ENCODE measurements at regions not wholly inside any gene's neighbourhood (a gene's known extent, or its start where the extent isn't known, plus 50 kb on each side); places are given as distances from the start of the nearest gene placed in this dataset.

GRCh38 chr13:97648881-97649224 lies 214.9 kb downstream of the RAP2A start:
- H3K9ac ChIP-seq (ENCODE audit: insufficient read depth, low read depth, low read length): no peak overlapping the region
- no peak overlapping the region for H3K4me2 ChIP-seq (ENCODE audit: low read depth, low read length)
- no peaks in the 10 kb centered on the region for H3K4me1 ChIP-seq (ENCODE audit: insufficient read depth, low read length)
- no peak for FAIRE-seq
- H4K20me1 ChIP-seq (ENCODE audit: insufficient read depth, low read length): no peaks in the 10 kb centered on the region
- H3K27me3 ChIP-seq (ENCODE audit: control insufficient read depth in 1 of 2, insufficient read depth in 2 of 2, low read length in 2 of 2): no peaks in the 10 kb centered on the region; a peak in 1 of 5 replicates
- no peaks in the 10 kb centered on the region for H3K9me3 ChIP-seq (ENCODE audit: low read length)
- intact Hi-C loops (cut with micrococcal nuclease; ENCODE audit: unreplicated experiment) (no loop called here), in situ Hi-C loops (cut with HindIII; ENCODE audit: extremely low pct_ligation_motif_present, low pct_unique_long_range_greater_than_20kb) (no loop called here)
- no peak for DNase-seq (ENCODE audit: low spot score)
- no peak overlapping the region for H3K27ac ChIP-seq (ENCODE audit: extremely low read length, insufficient read depth, low read length)
- H2AFZ ChIP-seq (ENCODE audit: low read length): no peak overlapping the region
- ATAC-seq: no peak
- POLR2A ChIA-PET: no interaction called here
- CTCF ChIA-PET (ENCODE audit: low intra/inter-chr PET ratio, low total read pairs): no interaction called here
- no peak overlapping the region for H3K4me3 ChIP-seq (replicated peaks in 1 of 3; ENCODE audit: insufficient read depth in 1 of 3, low read depth in 2 of 3, low read length in 3 of 3)
- TF ChIP-seq REPIN1 (CRISPR knock-in tag; IDR thresholded peaks at IDR 0.05; ENCODE audit: borderline replicate concordance, low read depth): no peak
- no peak for TF ChIP-seq TEAD3 (CRISPR knock-in tag; optimal IDR thresholded peaks at IDR 0.05; ENCODE audit: borderline replicate concordance)
- TF ChIP-seq HDAC6 (IDR thresholded peaks at IDR 0.05; ENCODE audit: low read depth, low read length): no peak
- no peak for TF ChIP-seq ZNF44 (CRISPR knock-in tag; IDR thresholded peaks at IDR 0.05)
- no peak for TF ChIP-seq SMARCE1 (IDR thresholded peaks at IDR 0.05; ENCODE audit: borderline replicate concordance)
- TF ChIP-seq, protein P1, sequence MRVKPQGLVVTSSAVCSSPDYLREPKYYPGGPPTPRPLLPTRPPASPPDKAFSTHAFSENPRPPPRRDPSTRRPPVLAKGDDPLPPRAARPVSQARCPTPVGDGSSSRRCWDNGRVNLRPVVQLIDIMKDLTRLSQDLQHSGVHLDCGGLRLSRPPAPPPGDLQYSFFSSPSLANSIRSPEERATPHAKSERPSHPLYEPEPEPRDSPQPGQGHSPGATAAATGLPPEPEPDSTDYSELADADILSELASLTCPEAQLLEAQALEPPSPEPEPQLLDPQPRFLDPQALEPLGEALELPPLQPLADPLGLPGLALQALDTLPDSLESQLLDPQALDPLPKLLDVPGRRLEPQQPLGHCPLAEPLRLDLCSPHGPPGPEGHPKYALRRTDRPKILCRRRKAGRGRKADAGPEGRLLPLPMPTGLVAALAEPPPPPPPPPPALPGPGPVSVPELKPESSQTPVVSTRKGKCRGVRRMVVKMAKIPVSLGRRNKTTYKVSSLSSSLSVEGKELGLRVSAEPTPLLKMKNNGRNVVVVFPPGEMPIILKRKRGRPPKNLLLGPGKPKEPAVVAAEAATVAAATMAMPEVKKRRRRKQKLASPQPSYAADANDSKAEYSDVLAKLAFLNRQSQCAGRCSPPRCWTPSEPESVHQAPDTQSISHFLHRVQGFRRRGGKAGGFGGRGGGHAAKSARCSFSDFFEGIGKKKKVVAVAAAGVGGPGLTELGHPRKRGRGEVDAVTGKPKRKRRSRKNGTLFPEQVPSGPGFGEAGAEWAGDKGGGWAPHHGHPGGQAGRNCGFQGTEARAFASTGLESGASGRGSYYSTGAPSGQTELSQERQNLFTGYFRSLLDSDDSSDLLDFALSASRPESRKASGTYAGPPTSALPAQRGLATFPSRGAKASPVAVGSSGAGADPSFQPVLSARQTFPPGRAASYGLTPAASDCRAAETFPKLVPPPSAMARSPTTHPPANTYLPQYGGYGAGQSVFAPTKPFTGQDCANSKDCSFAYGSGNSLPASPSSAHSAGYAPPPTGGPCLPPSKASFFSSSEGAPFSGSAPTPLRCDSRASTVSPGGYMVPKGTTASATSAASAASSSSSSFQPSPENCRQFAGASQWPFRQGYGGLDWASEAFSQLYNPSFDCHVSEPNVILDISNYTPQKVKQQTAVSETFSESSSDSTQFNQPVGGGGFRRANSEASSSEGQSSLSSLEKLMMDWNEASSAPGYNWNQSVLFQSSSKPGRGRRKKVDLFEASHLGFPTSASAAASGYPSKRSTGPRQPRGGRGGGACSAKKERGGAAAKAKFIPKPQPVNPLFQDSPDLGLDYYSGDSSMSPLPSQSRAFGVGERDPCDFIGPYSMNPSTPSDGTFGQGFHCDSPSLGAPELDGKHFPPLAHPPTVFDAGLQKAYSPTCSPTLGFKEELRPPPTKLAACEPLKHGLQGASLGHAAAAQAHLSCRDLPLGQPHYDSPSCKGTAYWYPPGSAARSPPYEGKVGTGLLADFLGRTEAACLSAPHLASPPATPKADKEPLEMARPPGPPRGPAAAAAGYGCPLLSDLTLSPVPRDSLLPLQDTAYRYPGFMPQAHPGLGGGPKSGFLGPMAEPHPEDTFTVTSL (CRISPR knock-in tag; IDR thresholded peaks at IDR 0.05; ENCODE audit: borderline replicate concordance): no peak
- no peak for TF ChIP-seq CC2D1A (CRISPR knock-in tag; IDR thresholded peaks at IDR 0.05)
- no peak for TF ChIP-seq IRF9 (CRISPR knock-in tag; IDR thresholded peaks at IDR 0.05; ENCODE audit: borderline replicate concordance)
- no peak for TF ChIP-seq ZMYM2 (CRISPR knock-in tag; IDR thresholded peaks at IDR 0.05)
- no peak for TF ChIP-seq KLF12 (CRISPR knock-in tag; IDR thresholded peaks at IDR 0.05; ENCODE audit: borderline replicate concordance)
- no peak for TF ChIP-seq ZXDC (CRISPR knock-in tag; IDR thresholded peaks at IDR 0.05)
- TF ChIP-seq MBD4 (IDR thresholded peaks at IDR 0.05; ENCODE audit: borderline replicate concordance, low read length): no peak
- TF ChIP-seq ATAD3A (CRISPR knock-in tag; IDR thresholded peaks at IDR 0.05): no peak
- BruUV-seq (replicated peaks): no TSS peak
- H3K79me2 ChIP-seq (ENCODE audit: insufficient read depth, low read length): no peaks in the 10 kb centered on the region
- H3K36me3 ChIP-seq (replicated peaks in 1 of 2; ENCODE audit: control insufficient read depth in 1 of 2, insufficient read depth in 2 of 2, low read length in 2 of 2): no peaks in the 10 kb centered on the region
